PC-3 (cell line): ENCODE measurements at regions not wholly inside any gene's neighbourhood (a gene's known extent, or its start where the extent isn't known, plus 50 kb on each side); places are given as distances from the start of the nearest gene placed in this dataset.

ENCODE experiments used
- ATAC-seq: fragments of 200-7000 bp; cut with Tn5 transposase; 2 replicates; pipeline ENCODE4 v1.9.1; 2020; ENCODE audit warnings: mild to moderate bottlenecking, moderate library complexity
- BruUV-seq: library from RNA; stranded (reverse); fragments of 400-500 nt; replicated peaks from 2 replicates; lab custom pipeline; 2021; lab: Mats Ljungman, UMichigan
- CTCF ChIA-PET: fragments of 300-600 bp; sonication (Branson Sonifier 250); formaldehyde crosslinking; loops from one replicate; lab custom pipeline; 2022; ENCODE audit warnings: antibody characterized with exemption; lab: Charles Lee
- POLR2A ChIA-PET: fragments of 300-600 bp; sonication (Branson Sonifier 250); formaldehyde crosslinking; loops from one replicate; lab custom pipeline; 2022; ENCODE audit warnings: antibody characterized with exemption; ENCODE audit not compliant: unreplicated experiment; lab: Charles Lee
- DNase-seq: peaks from one replicate; pipeline ENCODE4 v3.0.0-alpha.2; 2015
- H2AFZ ChIP-seq: fragments of 300-600 bp; sonication (generic); 2 replicates; pipeline ENCODE4 v1.6.0; 2016; ENCODE audit warnings: antibody characterized with exemption, low read length
- H3F3A ChIP-seq: fragments of 300-600 bp; sonication (generic); one replicate; pipeline ENCODE4 v1.6.0; 2017; ENCODE audit warnings: antibody characterized with exemption, low read length, control low read depth, mild to moderate bottlenecking; ENCODE audit not compliant: unreplicated experiment
- H3K27ac ChIP-seq: fragments of 300-600 bp; sonication (generic); 2 replicates; pipeline ENCODE4 v1.5.1; 2016; ENCODE audit warnings: mild to moderate bottlenecking, low read length
- H3K27me3 ChIP-seq: fragments of 300-600 bp; sonication (generic); 2 replicates; pipeline ENCODE4 v1.6.1; 2016; ENCODE audit warnings: low read length, mixed read lengths
- H3K36me3 ChIP-seq: fragments of 300-600 bp; sonication (generic); 2 replicates; pipeline ENCODE4 v1.6.1; 2016; ENCODE audit warnings: low read depth, mixed run types, low read length, mixed read lengths
- H3K4me1 ChIP-seq: fragments of 300-600 bp; sonication (generic); 2 replicates; pipeline ENCODE4 v1.5.1; 2016; ENCODE audit warnings: low read length; ENCODE audit not compliant: insufficient read depth
- H3K4me2 ChIP-seq: fragments of 300-600 bp; sonication (generic); 2 replicates; pipeline ENCODE4 v1.6.0; 2016; ENCODE audit warnings: low read length
- H3K4me3 ChIP-seq: fragments of 300-600 bp; sonication (generic); 2 replicates; pipeline ENCODE4 v1.5.1; 2016; ENCODE audit warnings: mild to moderate bottlenecking, low read length, mixed read lengths
- H3K79me2 ChIP-seq: fragments of 300-600 bp; sonication (generic); 2 replicates; pipeline ENCODE4 v1.6.1; 2017; ENCODE audit warnings: low read length, mixed read lengths
- H3K9ac ChIP-seq: fragments of 300-600 bp; sonication (generic); 2 replicates; pipeline ENCODE4 v1.6.0; 2016; ENCODE audit warnings: mild to moderate bottlenecking, low read length
- H3K9me2 ChIP-seq: fragments of 300-600 bp; sonication (generic); replicated peaks from 2 replicates; pipeline ENCODE4 v1.6.1; 2016; ENCODE audit warnings: mixed run types, low read length, mixed read lengths
- H3K9me3 ChIP-seq: fragments of 300-600 bp; sonication (generic); 2 replicates; pipeline ENCODE4 v1.6.1; 2016; ENCODE audit warnings: low read length, mixed read lengths
- H4K20me1 ChIP-seq: fragments of 300-600 bp; sonication (generic); 2 replicates; pipeline ENCODE4 v1.6.1; 2016; ENCODE audit warnings: low read length, mixed read lengths
- EZH2 ChIP-seq: fragments of 300-600 bp; sonication (generic); IDR thresholded peaks from one replicate; pipeline ENCODE4 v1.6.1; 2017; ENCODE audit warnings: antibody characterized with exemption, mild to moderate bottlenecking, low read length; ENCODE audit not compliant: unreplicated experiment
- EZH2phosphoT487 ChIP-seq: fragments of 300-600 bp; sonication (generic); IDR thresholded peaks from 2 replicates; pipeline ENCODE4 v1.6.1; 2018; ENCODE audit warnings: mild to moderate bottlenecking, antibody characterized with exemption, low read length, borderline replicate concordance
- intact Hi-C: fragments of 100-400 bp; cut with micrococcal nuclease; formaldehyde crosslinking; loops from 2 replicates; pipeline ENCODE4 v1.9.0; 2023
- TF ChIP-seq, protein P1 (sequence below): fragments of 300-600 bp; sonication (generic); conservative IDR thresholded peaks from 2 replicates; pipeline ENCODE4 v1.5.1; 2017; ENCODE audit warnings: antibody characterized with exemption, low read depth, mild to moderate bottlenecking, low read length

- BruUV-seq = no TSS peak
- DNase-seq (no peak), ATAC-seq (no peak)
- H3K4me1 ChIP-seq = no peaks in the 10 kb centered on the region
- no peak overlapping the region for H2AFZ ChIP-seq
- ChIA-PET POLR2A (no interaction called here), CTCF (no interaction called here)
- H3F3A ChIP-seq = no peaks in the 10 kb centered on the region
- no peaks in the 10 kb centered on the region for H4K20me1 ChIP-seq
- no peaks in the 10 kb centered on the region for H3K36me3 ChIP-seq
- H3K9ac ChIP-seq = no peak overlapping the region
- no peaks in the 10 kb centered on the region for H3K27me3 ChIP-seq
- no peaks in the 10 kb centered on the region for H3K9me2 ChIP-seq
- TF ChIP-seq, protein P1, sequence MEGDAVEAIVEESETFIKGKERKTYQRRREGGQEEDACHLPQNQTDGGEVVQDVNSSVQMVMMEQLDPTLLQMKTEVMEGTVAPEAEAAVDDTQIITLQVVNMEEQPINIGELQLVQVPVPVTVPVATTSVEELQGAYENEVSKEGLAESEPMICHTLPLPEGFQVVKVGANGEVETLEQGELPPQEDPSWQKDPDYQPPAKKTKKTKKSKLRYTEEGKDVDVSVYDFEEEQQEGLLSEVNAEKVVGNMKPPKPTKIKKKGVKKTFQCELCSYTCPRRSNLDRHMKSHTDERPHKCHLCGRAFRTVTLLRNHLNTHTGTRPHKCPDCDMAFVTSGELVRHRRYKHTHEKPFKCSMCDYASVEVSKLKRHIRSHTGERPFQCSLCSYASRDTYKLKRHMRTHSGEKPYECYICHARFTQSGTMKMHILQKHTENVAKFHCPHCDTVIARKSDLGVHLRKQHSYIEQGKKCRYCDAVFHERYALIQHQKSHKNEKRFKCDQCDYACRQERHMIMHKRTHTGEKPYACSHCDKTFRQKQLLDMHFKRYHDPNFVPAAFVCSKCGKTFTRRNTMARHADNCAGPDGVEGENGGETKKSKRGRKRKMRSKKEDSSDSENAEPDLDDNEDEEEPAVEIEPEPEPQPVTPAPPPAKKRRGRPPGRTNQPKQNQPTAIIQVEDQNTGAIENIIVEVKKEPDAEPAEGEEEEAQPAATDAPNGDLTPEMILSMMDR = no peak
- no peak for TF ChIP-seq EZH2
- TF ChIP-seq EZH2phosphoT487 = no peak
- H3K9me3 ChIP-seq = no peaks in the 10 kb centered on the region
- H3K27ac ChIP-seq = no peak overlapping the region
- H3K79me2 ChIP-seq = no peaks in the 10 kb centered on the region
- H3K4me3 ChIP-seq = no peak overlapping the region
- H3K4me2 ChIP-seq = no peak overlapping the region
- intact Hi-C loops = no loop called here
Observed at GRCh38 chr5:106136061-106136460, 1534.7 kb downstream of the EFNA5 start.

DNA sequence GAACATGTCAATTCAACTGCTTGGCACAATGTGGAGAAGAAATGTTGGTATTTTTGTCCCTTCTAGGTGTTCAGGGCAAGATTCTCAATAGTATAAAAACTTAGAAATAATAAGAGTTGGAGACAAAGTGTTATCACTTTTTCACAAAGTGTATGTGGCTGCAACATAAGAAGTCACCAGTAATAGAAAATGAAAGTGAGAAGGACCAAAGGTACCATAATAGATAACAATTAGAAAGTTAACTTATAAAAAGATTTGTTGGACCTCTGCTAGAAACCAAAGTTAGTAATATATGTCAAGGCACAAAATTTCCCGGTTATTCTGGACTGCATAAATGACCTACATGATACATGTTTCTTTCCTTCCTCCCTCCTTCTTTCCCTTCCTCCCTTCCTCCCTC lies 1535.3 kb downstream of the EFNA5 start:
- Histone ChIP-seq H3K36me3 (no peaks in the 10 kb centered on the region), H3K27ac (no peak overlapping the region), H3K4me1 (no peaks in the 10 kb centered on the region), H3K9ac (no peak overlapping the region), H3K9me3 (no peaks in the 10 kb centered on the region), H4K20me1 (no peaks in the 10 kb centered on the region), H3K4me3 (no peak overlapping the region), H3K9me2 (no peaks in the 10 kb centered on the region), H3F3A (no peaks in the 10 kb centered on the region), H3K27me3 (no peaks in the 10 kb centered on the region), H3K4me2 (no peak overlapping the region), H2AFZ (no peak overlapping the region), H3K79me2 (no peaks in the 10 kb centered on the region)
- DNase-seq (no peak), ATAC-seq (no peak)
- CTCF ChIA-PET = no interaction called here
- TF ChIP-seq, protein P1 = no peak
- TF ChIP-seq EZH2phosphoT487 (no peak), EZH2 (no peak)
- BruUV-seq = no TSS peak
- POLR2A ChIA-PET = no interaction called here
- intact Hi-C loops = no loop called here

GRCh38 chr5:106134549-106134948 lies 1536.2 kb downstream of the EFNA5 start:
- Histone ChIP-seq H3K79me2 (no peaks in the 10 kb centered on the region), H2AFZ (no peak overlapping the region), H3K4me2 (no peak overlapping the region), H3K4me1 (no peaks in the 10 kb centered on the region), H3K27ac (no peak overlapping the region), H4K20me1 (no peaks in the 10 kb centered on the region), H3K4me3 (no peak overlapping the region), H3F3A (no peaks in the 10 kb centered on the region), H3K9me2 (no peaks in the 10 kb centered on the region), H3K36me3 (no peaks in the 10 kb centered on the region), H3K9ac (no peak overlapping the region), H3K27me3 (no peaks in the 10 kb centered on the region), H3K9me3 (no peaks in the 10 kb centered on the region)
- no TSS peak for BruUV-seq
- CTCF ChIA-PET = no interaction called here
- DNase-seq (no peak), ATAC-seq (no peak)
- TF ChIP-seq, protein P1 = no peak
- TF ChIP-seq EZH2phosphoT487 (no peak), EZH2 (no peak)
- POLR2A ChIA-PET = no interaction called here
- intact Hi-C loops = no loop called here
